ENCODE measurements at regions not wholly inside any gene's neighbourhood (a gene's known extent, or its start where the extent isn't known, plus 50 kb on each side); places are given as distances from the start of the nearest gene placed in this dataset.

DNA sequence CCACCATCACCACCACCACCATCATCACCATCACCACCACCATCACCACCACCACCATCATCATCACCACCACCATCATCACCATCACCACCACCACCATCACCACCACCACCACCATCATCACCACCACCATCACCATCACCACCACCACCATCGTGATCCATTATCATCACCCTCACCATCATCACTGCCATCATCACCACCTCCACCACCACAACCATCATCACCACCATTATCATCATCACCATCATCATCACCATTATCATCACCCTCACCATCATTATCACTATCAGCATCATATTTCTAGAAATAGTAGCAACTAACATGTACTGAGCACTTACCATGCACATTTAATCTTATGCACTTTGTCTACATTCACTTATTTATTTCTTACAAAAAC lies 94.9 kb downstream of the C16orf95 start:
- intact Hi-C loops (cut with DNase I; ENCODE audit: low total_unique reads) = no loop called here
- no peak for DNase-seq (ENCODE audit: low spot score in 2 of 2)
- H3K27ac ChIP-seq = no peak overlapping the region
- TF ChIP-seq POLR2A (IDR thresholded peaks at IDR 0.05) (no peak), CTCF (IDR thresholded peaks at IDR 0.05) (no peak), POLR2AphosphoS5 (IDR thresholded peaks at IDR 0.05) (no peak)
- no peaks in the 10 kb centered on the region for H3K36me3 ChIP-seq
- no peak overlapping the region for H3K4me3 ChIP-seq
- no peaks in the 10 kb centered on the region for H3K4me1 ChIP-seq
- no peaks in the 10 kb centered on the region for H3K9me3 ChIP-seq
- no peaks in the 10 kb centered on the region for H3K27me3 ChIP-seq

DNA sequence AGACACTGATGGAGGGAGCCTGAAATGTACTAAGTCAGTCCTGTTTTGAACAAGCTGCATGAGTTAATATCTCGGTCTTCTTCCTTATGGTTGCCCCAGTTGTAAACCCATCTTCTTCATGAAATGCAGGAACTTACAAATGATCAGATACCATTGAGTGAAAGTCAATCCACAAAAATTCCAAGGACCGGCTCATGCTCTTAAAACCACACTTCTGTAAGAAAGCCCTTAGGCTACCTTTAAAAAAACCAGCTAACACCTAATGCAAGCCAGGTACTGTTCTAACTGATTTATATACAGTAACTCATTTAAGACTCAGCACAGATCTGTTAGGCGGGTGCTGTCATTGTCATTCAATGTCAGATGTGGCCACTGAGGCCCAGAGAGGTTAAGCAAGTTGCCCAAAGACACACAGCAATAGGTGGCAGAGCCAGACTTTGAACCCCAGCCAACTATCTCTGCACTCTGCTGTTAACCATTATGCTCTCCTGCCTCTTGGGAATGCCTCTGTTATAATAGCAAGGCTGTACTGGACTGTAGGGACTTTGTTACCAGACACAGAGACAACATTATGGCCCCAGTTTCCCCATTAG lies 93.4 kb downstream of the C16orf95 start:
- no peak for TF ChIP-seq POLR2A (IDR thresholded peaks at IDR 0.05)
- H3K4me3 ChIP-seq = no peak overlapping the region
- no peaks in the 10 kb centered on the region for H3K27me3 ChIP-seq
- H3K9me3 ChIP-seq = no peaks in the 10 kb centered on the region
- DNase-seq (ENCODE audit: low spot score in 2 of 2) = no peak
- no peak overlapping the region for H3K27ac ChIP-seq
- H3K36me3 ChIP-seq = no peaks in the 10 kb centered on the region
- intact Hi-C loops (cut with DNase I; ENCODE audit: low total_unique reads) = no loop called here
- H3K4me1 ChIP-seq = no peaks in the 10 kb centered on the region

GRCh38 chr16:87226926-87227295 lies 90.3 kb downstream of the C16orf95 start:
- no peak for TF ChIP-seq CTCF (IDR thresholded peaks at IDR 0.05)
- TF ChIP-seq POLR2AphosphoS5 (IDR thresholded peaks at IDR 0.05) = no peak
- TF ChIP-seq POLR2A (IDR thresholded peaks at IDR 0.05) = no peak
- intact Hi-C loops (cut with DNase I; ENCODE audit: low total_unique reads) = no loop called here
- no peak for DNase-seq (ENCODE audit: low spot score in 2 of 2)
- Histone ChIP-seq H3K27me3 (no peaks in the 10 kb centered on the region), H3K4me1 (no peaks in the 10 kb centered on the region), H3K36me3 (no peaks in the 10 kb centered on the region), H3K9me3 (peaks cover 0 to under 1% of the 10 kb centered on the region in 2 donors), H3K4me3 (no peak overlapping the region), H3K27ac (peak overlapping the region; percentile 25 to 80)

DNA sequence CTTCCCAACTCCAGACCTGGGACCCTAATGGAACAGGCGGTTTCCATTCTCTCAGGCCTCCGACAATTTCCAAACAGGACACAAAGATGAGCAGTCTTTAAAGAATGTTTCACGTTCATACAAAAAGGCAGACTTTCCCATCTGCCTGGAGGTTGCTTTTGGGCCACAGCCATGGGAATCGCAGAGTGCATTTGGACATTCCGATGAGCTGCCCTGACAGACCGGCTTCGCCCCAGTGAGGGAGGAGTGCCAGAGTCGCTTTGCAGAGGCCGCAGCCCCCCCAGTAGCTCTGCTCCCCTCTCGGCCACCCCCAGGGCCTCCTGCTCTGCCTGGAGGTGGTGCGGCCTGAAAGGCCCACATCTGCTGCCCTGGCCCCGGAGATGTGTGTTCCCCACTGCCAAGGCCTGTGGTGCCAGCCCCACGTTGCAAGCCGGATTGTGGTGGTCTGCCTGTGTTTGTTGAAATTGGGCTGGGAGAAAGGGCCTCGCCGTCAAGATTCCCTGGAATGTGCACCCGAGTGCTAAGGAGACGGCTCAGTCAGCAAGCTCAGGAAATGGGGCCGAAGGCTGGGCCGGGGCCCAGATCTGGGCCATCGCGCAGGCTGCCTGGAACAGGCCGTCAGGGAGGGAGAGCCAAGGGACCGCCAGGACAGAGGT lies 89.8 kb downstream of the C16orf95 start:
- H3K27ac ChIP-seq = peak overlapping the region; percentile 25 to 80

DNA sequence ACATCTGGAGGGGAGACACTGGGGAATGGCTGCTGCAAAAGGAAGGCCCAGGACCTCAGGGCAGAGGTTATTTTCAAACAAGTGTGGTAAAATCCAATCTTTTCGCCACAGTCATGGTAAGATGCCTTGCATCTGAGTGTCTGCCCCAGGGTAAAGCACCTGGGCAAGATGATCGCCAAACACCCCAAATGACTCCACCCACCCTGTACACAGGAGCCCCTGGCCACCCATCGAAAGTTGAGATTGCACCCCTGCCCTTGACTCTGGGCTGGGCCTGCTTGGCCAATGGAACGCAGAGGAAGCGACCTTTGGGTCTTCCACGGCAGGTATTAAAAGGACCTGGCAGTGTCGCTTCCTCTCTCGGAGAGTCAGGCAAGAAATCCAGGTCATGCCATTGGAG lies 88.8 kb downstream of the C16orf95 start:
- H3K27ac ChIP-seq = no peak overlapping the region
- intact Hi-C loops (cut with DNase I; ENCODE audit: low total_unique reads) = no loop called here
- TF ChIP-seq CTCF (IDR thresholded peaks at IDR 0.05) = no peak

More for the DNA sequence above, 89.8 kb downstream of the C16orf95 start:
- Histone ChIP-seq H3K36me3 (no peaks in the 10 kb centered on the region), H3K9me3 (peaks cover 5 to 6% of the 10 kb centered on the region in 2 donors), H3K27me3 (no peaks in the 10 kb centered on the region), H3K4me1 (no peaks in the 10 kb centered on the region), H3K4me3 (no peak overlapping the region)
- intact Hi-C loops (cut with DNase I; ENCODE audit: low total_unique reads) = no loop called here
- no peak for DNase-seq (ENCODE audit: low spot score in 2 of 2)
- TF ChIP-seq POLR2AphosphoS5 (IDR thresholded peaks at IDR 0.05) (no peak), CTCF (IDR thresholded peaks at IDR 0.05) (no peak), POLR2A (IDR thresholded peaks at IDR 0.05) (no peak)

More for the DNA sequence above, 88.8 kb downstream of the C16orf95 start:
- H3K4me1 ChIP-seq = no peaks in the 10 kb centered on the region
- H3K27me3 ChIP-seq = no peaks in the 10 kb centered on the region
- H3K36me3 ChIP-seq = no peaks in the 10 kb centered on the region
- H3K4me3 ChIP-seq = no peak overlapping the region
- no peak for DNase-seq (ENCODE audit: low spot score in 2 of 2)
- peaks cover 5 to 9% of the 10 kb centered on the region in 2 donors for H3K9me3 ChIP-seq
